H1 (cell line): ENCODE measurements at regions not wholly inside any gene's neighbourhood (a gene's known extent, or its start where the extent isn't known, plus 50 kb on each side); places are given as distances from the start of the nearest gene placed in this dataset.

Source experiments
- CTCF ChIA-PET: fragments of 300-600 bp; sonication (Branson Sonifier 250); formaldehyde crosslinking; loops from one replicate; lab custom pipeline; 2021; ENCODE audit not compliant: partially characterized antibody; lab: Charles Lee
- POLR2A ChIA-PET: fragments of 300-600 bp; sonication (Branson Sonifier 250); formaldehyde crosslinking; loops from one replicate; lab custom pipeline; 2021; ENCODE audit warnings: inconsistent platforms; ENCODE audit not compliant: partially characterized antibody; lab: Charles Lee
- DNase-seq, 2 experiments: peaks; one replicate each; pipeline versions ENCODE4 v3.0.0 to v3.0.0-alpha.2; 2010 to 2022; ENCODE audit warnings: low spot score in 2 of 2, low read depth in 1 of 2, mixed read lengths in 1 of 2
- FAIRE-seq: peaks from 2 replicates; lab custom pipeline; 2011; peaks lifted over from hg19 to GRCh38; lab: Jason Lieb, UNC
- H2AFZ ChIP-seq: 2 replicates; pipeline ENCODE4 v1.8.1; 2012; ENCODE audit warnings: low read length, inconsistent platforms
- H2AK5ac ChIP-seq: 2 replicates; pipeline ENCODE4 v1.6.1; 2013; ENCODE audit warnings: low read depth, low read length
- H2BK120ac ChIP-seq: replicated peaks from 2 replicates; pipeline ENCODE3; 2013; ENCODE audit warnings: low read depth, low read length, inconsistent platforms
- H2BK12ac ChIP-seq: 2 replicates; pipeline ENCODE4 v1.6.1; 2013; ENCODE audit warnings: low read depth, low read length
- H2BK15ac ChIP-seq: 2 replicates; pipeline ENCODE4 v1.6.1; 2013; ENCODE audit warnings: low read length
- H2BK20ac ChIP-seq: 2 replicates; pipeline ENCODE4 v1.6.1; 2013; ENCODE audit warnings: low read length
- H2BK5ac ChIP-seq: 2 replicates; pipeline ENCODE4 v1.6.1; 2013; ENCODE audit warnings: low read depth, low read length
- H3K14ac ChIP-seq: 2 replicates; pipeline ENCODE4 v1.6.1; 2013; ENCODE audit warnings: inconsistent platforms; ENCODE audit not compliant: insufficient read length
- H3K18ac ChIP-seq: 2 replicates; pipeline ENCODE4 v1.6.1; 2013; ENCODE audit warnings: low read length; ENCODE audit errors: extremely low read depth
- H3K23ac ChIP-seq: 2 replicates; pipeline ENCODE4 v1.6.1; 2013; ENCODE audit warnings: inconsistent platforms; ENCODE audit not compliant: insufficient read length
- H3K23me2 ChIP-seq: 2 replicates; pipeline ENCODE4 v1.6.1; 2013; ENCODE audit warnings: low read depth, low read length
- H3K27ac ChIP-seq: 2 replicates; pipeline ENCODE4 v1.6.1; 2011; ENCODE audit warnings: low read depth, low read length, inconsistent platforms
- H3K27me3 ChIP-seq, 4 experiments: replicated peaks in 1 of 4; 1 replicate in 1 of 4; 2 replicates in 3 of 4; pipeline versions ENCODE4 v1.6.1 to v1.8.1; 2011 to 2013; ENCODE audit warnings: low read length in 3 of 4, mild to moderate bottlenecking in 3 of 4, inconsistent platforms in 2 of 4, mixed read lengths in 2 of 4, moderate library complexity in 1 of 4; ENCODE audit not compliant: control insufficient read depth in 3 of 4, insufficient read depth in 3 of 4; ENCODE audit errors: extremely low read depth in 1 of 4
- H3K36me3 ChIP-seq, 4 experiments: 2 replicates each; pipeline versions ENCODE4 v1.6.1 to v1.8.1; 2011 to 2013; ENCODE audit warnings: mild to moderate bottlenecking in 4 of 4, low read length in 3 of 4, moderate library complexity in 2 of 4, control low read depth in 1 of 4, inconsistent platforms in 1 of 4; ENCODE audit not compliant: insufficient read depth in 4 of 4, control insufficient read depth in 2 of 4
- H3K4ac ChIP-seq: replicated peaks from 2 replicates; pipeline ENCODE3; 2013; ENCODE audit warnings: low read length, low read depth, mixed read lengths, inconsistent platforms; ENCODE audit not compliant: insufficient read length
- H3K4me1 ChIP-seq, 4 experiments: replicated peaks in 1 of 4; 1 replicate in 1 of 4; 2 replicates in 3 of 4; pipeline versions ENCODE4 v1.6.1 to v1.8.1; 2011 to 2013; ENCODE audit warnings: low read length in 3 of 4, inconsistent platforms in 2 of 4, mixed read lengths in 1 of 4; ENCODE audit not compliant: insufficient read depth in 4 of 4, control insufficient read depth in 3 of 4
- H3K4me2 ChIP-seq, 2 experiments: 2 replicates each; pipeline versions ENCODE4 v1.6.1 to v1.8.1; 2011 to 2013; ENCODE audit warnings: low read depth in 2 of 2, low read length in 2 of 2, control low read depth in 1 of 2, inconsistent platforms in 1 of 2, mild to moderate bottlenecking in 1 of 2; ENCODE audit not compliant: insufficient read depth in 1 of 2
- H3K4me3 ChIP-seq, 4 experiments: fragments of 200-600, 300-600 bp in 1 of 4; sonication (generic), shearing (Covaris generic), sonication (Bioruptor Twin) in 1 of 4; 2 replicates each; pipeline versions ENCODE4 v1.5.1 to v1.8.1; 2011 to 2016; ENCODE audit warnings: low read length in 4 of 4, low read depth in 3 of 4, control low read depth in 2 of 4, inconsistent platforms in 2 of 4, mild to moderate bottlenecking in 2 of 4, mixed read lengths in 1 of 4, moderate library complexity in 1 of 4; ENCODE audit not compliant: insufficient read depth in 2 of 4; ENCODE audit errors: extremely low read depth in 1 of 4
- H3K56ac ChIP-seq: replicated peaks from 2 replicates; pipeline ENCODE3; 2013; ENCODE audit warnings: low read depth, mild to moderate bottlenecking, mixed read lengths, low read length, inconsistent platforms; ENCODE audit not compliant: insufficient read length
- H3K79me1 ChIP-seq: 2 replicates; pipeline ENCODE4 v1.6.1; 2013; ENCODE audit warnings: low read depth, low read length, control low read depth
- H3K79me2 ChIP-seq, 2 experiments: 2 replicates each; pipeline versions ENCODE4 v1.6.1 to v1.8.1; 2012 to 2013; ENCODE audit warnings: low read length in 2 of 2, mild to moderate bottlenecking in 2 of 2, inconsistent platforms in 1 of 2; ENCODE audit not compliant: insufficient read depth in 2 of 2, control insufficient read depth in 1 of 2
- H3K9ac ChIP-seq, 4 experiments: replicated peaks in 1 of 4; 1 replicate in 1 of 4; 2 replicates in 3 of 4; pipeline versions ENCODE4 v1.6.1 to v1.8.1; 2011 to 2013; ENCODE audit warnings: low read depth in 3 of 4, low read length in 3 of 4, control low read depth in 2 of 4, mild to moderate bottlenecking in 2 of 4, moderate library complexity in 2 of 4, inconsistent platforms in 1 of 4; ENCODE audit errors: extremely low read depth in 1 of 4
- H3K9me3 ChIP-seq, 2 experiments: 2 replicates each; pipeline versions ENCODE4 v1.6.1 to v1.8.1; 2012 to 2013; ENCODE audit warnings: mild to moderate bottlenecking in 2 of 2, moderate library complexity in 2 of 2, control low read depth in 1 of 2, inconsistent platforms in 1 of 2, low read depth in 1 of 2, low read length in 1 of 2, mixed read lengths in 1 of 2; ENCODE audit not compliant: insufficient read depth in 2 of 2
- H4K20me1 ChIP-seq, 2 experiments: replicated peaks in 1 of 2; 2 replicates each; pipeline versions ENCODE3 to v1.8.1; 2011 to 2013; ENCODE audit warnings: inconsistent platforms in 2 of 2, low read length in 2 of 2, mild to moderate bottlenecking in 1 of 2; ENCODE audit not compliant: insufficient read depth in 2 of 2, control insufficient read depth in 1 of 2
- H4K5ac ChIP-seq: 2 replicates; pipeline ENCODE4 v1.6.1; 2013; ENCODE audit warnings: low read length, low read depth, mixed read lengths, inconsistent platforms; ENCODE audit not compliant: insufficient read length
- H4K8ac ChIP-seq: 2 replicates; pipeline ENCODE4 v1.8.0; 2013; ENCODE audit warnings: mild to moderate bottlenecking, moderate library complexity, low read length, inconsistent platforms; ENCODE audit not compliant: insufficient read depth; ENCODE audit errors: extremely low read depth
- H4K91ac ChIP-seq: replicated peaks from 2 replicates; pipeline ENCODE3; 2013; ENCODE audit warnings: low read length, mixed read lengths, inconsistent platforms; ENCODE audit not compliant: insufficient read length
- BCL11A ChIP-seq, 2 experiments: IDR thresholded peaks; one replicate each; pipeline ENCODE4 v1.6.1; 2011; ENCODE audit warnings: low read depth in 2 of 2, low read length in 2 of 2, mild to moderate bottlenecking in 2 of 2
- EZH2 ChIP-seq: fragments of 200-600 bp; sonication (generic); IDR thresholded peaks from 2 replicates; pipeline ENCODE4 v1.7.1; 2012; ENCODE audit warnings: low read depth, mild to moderate bottlenecking, moderate library complexity, low read length, inconsistent platforms; ENCODE audit not compliant: severe bottlenecking
- GTF2F1 ChIP-seq: IDR thresholded peaks from 2 replicates; pipeline ENCODE4 v1.6.1; 2012; ENCODE audit warnings: low read depth, low read length, improper control_type of control experiment, borderline replicate concordance
- HDAC6 ChIP-seq: IDR thresholded peaks from one replicate; pipeline ENCODE4 v1.7.1; 2012; ENCODE audit warnings: low read depth, mild to moderate bottlenecking, inconsistent platforms, low read length, moderate library complexity
- NANOG ChIP-seq: IDR thresholded peaks from 2 replicates; pipeline ENCODE4 v1.6.1; 2011; ENCODE audit warnings: low read length, low read depth, mild to moderate bottlenecking, inconsistent platforms; ENCODE audit not compliant: insufficient read depth, poor library complexity, severe bottlenecking
- SIN3A ChIP-seq, 2 experiments: IDR thresholded peaks in 1 of 2; conservative IDR thresholded peaks in 1 of 2; 2 replicates each; pipeline ENCODE4 v1.6.1; 2011 to 2012; ENCODE audit warnings: low read length in 2 of 2, improper control_type of control experiment in 1 of 2, low read depth in 1 of 2, mild to moderate bottlenecking in 1 of 2
- SIRT6 ChIP-seq: IDR thresholded peaks from one replicate; pipeline ENCODE4 v1.7.1; 2012; ENCODE audit warnings: low read length, inconsistent platforms
- SIX5 ChIP-seq: IDR thresholded peaks from 2 replicates; pipeline ENCODE4 v1.6.1; 2011; ENCODE audit warnings: mild to moderate bottlenecking, low read depth, low read length
- SRF ChIP-seq: IDR thresholded peaks from 2 replicates; pipeline ENCODE4 v1.6.1; 2011; ENCODE audit warnings: mild to moderate bottlenecking, low read depth, low read length, moderate library complexity
- TBP ChIP-seq: IDR thresholded peaks from 2 replicates; pipeline ENCODE4 v1.6.1; 2011; ENCODE audit warnings: low read depth, low read length, improper control_type of control experiment
- TEAD4 ChIP-seq: IDR thresholded peaks from 2 replicates; pipeline ENCODE4 v1.6.1; 2012; ENCODE audit warnings: low read depth, low read length, inconsistent platforms, mixed read lengths
- YY1 ChIP-seq: IDR thresholded peaks from 2 replicates; pipeline ENCODE4 v1.6.1; 2011; ENCODE audit warnings: low read depth, mild to moderate bottlenecking, low read length
- ZNF274 ChIP-seq: IDR thresholded peaks from 2 replicates; pipeline ENCODE4 v1.7.0; 2012; ENCODE audit warnings: low read length, borderline replicate concordance; ENCODE audit errors: extremely low read depth
- WGBS, 2 experiments: shearing (Covaris generic) in 1 of 2; methylation state at CpG; one replicate each; pipeline versions ENCODE4 v1.1.6 to v1.1.7; 2013 to 2015; ENCODE audit warnings: low lambda C conversion rate in 2 of 2, mixed read lengths in 2 of 2, inconsistent platforms in 1 of 2, low coverage in 1 of 2, missing lambda C conversion rate in 1 of 2; ENCODE audit not compliant: insufficient replicate concordance in 2 of 2, insufficient coverage in 1 of 2, insufficient read length in 1 of 2; ENCODE audit errors: extremely low coverage in 1 of 2, missing lambda C conversion rate in 1 of 2; 5-methylcytosine and 5-hydroxymethylcytosine counted together
- TF ChIP-seq, protein P1 (sequence below): IDR thresholded peaks from 2 replicates; pipeline ENCODE4 v1.6.1; 2012; ENCODE audit warnings: inconsistent platforms

DNA sequence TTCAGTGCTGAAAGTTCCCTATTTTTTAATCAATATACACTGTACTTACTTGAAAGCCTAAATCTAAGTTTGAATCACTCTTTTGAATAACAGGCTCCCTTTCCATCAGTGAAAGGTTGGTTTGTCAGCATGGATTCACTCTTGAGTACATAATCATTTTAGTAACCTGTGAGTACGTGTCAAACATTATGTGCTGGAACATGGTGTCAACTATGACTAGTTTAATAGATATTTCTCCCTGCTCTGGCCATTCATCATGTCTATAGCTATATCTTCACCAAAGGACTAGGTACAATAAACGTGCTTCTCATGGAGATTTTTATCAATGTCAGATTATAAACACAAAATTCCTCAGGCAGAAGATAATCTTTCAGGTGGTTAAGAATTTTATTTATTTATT is 61.7 kb upstream of the MDFIC start:
- no peak overlapping the region for H3K18ac ChIP-seq
- H2AK5ac ChIP-seq, result no peak overlapping the region
- no peak for TF ChIP-seq EZH2
- TF ChIP-seq SIX5, result no peak
- TF ChIP-seq NANOG, result no peak
- no peak for TF ChIP-seq HDAC6
- TF ChIP-seq, protein P1, sequence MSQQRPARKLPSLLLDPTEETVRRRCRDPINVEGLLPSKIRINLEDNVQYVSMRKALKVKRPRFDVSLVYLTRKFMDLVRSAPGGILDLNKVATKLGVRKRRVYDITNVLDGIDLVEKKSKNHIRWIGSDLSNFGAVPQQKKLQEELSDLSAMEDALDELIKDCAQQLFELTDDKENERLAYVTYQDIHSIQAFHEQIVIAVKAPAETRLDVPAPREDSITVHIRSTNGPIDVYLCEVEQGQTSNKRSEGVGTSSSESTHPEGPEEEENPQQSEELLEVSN, result no peak
- no peak for TF ChIP-seq SIRT6
- no peak for TF ChIP-seq BCL11A (IDR thresholded peaks at IDR 0.05; ENCODE audit: low read depth in 2 of 2, low read length in 2 of 2)
- TF ChIP-seq SIN3A (conservative IDR thresholded peaks at IDR 0.05 in 1 of 2, IDR thresholded peaks at IDR 0.05 in 1 of 2; ENCODE audit: low read depth in 1 of 2, low read length in 2 of 2), result no peak
- no peak for TF ChIP-seq YY1
- TF ChIP-seq GTF2F1, result no peak
- TF ChIP-seq TEAD4, result no peak
- TF ChIP-seq ZNF274, result no peak
- no peak for TF ChIP-seq SRF
- no peak for TF ChIP-seq TBP
- TF ChIP-seq, all 59 proteins: peak for 0
- no peak overlapping the region for H3K4me2 ChIP-seq
- no peak overlapping the region for H3K4me3 ChIP-seq
- no peak overlapping the region for H3K4ac ChIP-seq
- no peak overlapping the region for H2BK20ac ChIP-seq
- no peaks in the 10 kb centered on the region for H3K79me1 ChIP-seq
- no peaks in the 10 kb centered on the region for H3K27me3 ChIP-seq
- ChIA-PET CTCF (interaction anchor here (0.5 to 0.6 kb wide), 2 partner anchors 800 to 1320 kb away, joined by 3 read pairs; no protein-coding TSS in a partner anchor), POLR2A (no interaction called here)
- no peak overlapping the region for H3K27ac ChIP-seq
- H3K14ac ChIP-seq, result no peak overlapping the region
- no peaks in the 10 kb centered on the region for H3K9me3 ChIP-seq
- no peak overlapping the region for H2AFZ ChIP-seq
- H3K79me2 ChIP-seq, result no peaks in the 10 kb centered on the region
- H3K23ac ChIP-seq, result no peak overlapping the region
- no peak overlapping the region for H4K5ac ChIP-seq
- no peak overlapping the region for H4K91ac ChIP-seq
- FAIRE-seq (no peak), DNase-seq (no peak)
- H2BK5ac ChIP-seq, result no peak overlapping the region
- no peak overlapping the region for H3K9ac ChIP-seq
- H2BK12ac ChIP-seq, result no peak overlapping the region
- H3K36me3 ChIP-seq, result no peaks in the 10 kb centered on the region
- no peaks in the 10 kb centered on the region for H3K23me2 ChIP-seq
- no peak overlapping the region for H2BK120ac ChIP-seq
- H4K20me1 ChIP-seq, result no peaks in the 10 kb centered on the region
- H3K4me1 ChIP-seq, result peaks cover 0 to 5% (median 3%) of the 10 kb centered on the region in 4 experiments; a peak in 4 of 7 replicates
- H3K56ac ChIP-seq, result no peak overlapping the region
- H2BK15ac ChIP-seq, result no peak overlapping the region
- 90% methylated on average over 2 of the region's 2 CpGs; no CpG with 5 or more reads in 1 of the 2 experiments for WGBS, 2 experiments
- no peak overlapping the region for H4K8ac ChIP-seq
